NCI-H226 (cell line): ENCODE measurements at regions not wholly inside any gene's neighbourhood (a gene's known extent, or its start where the extent isn't known, plus 50 kb on each side); places are given as distances from the start of the nearest gene placed in this dataset.

Source experiments
- DNase-seq: peaks from one replicate; pipeline ENCODE4 v3.0.0-alpha.2; 2015

GRCh38 chr10:123537188-123537961 is 128.8 kb upstream of the GPR26 start:
- DNase-seq: no peak

- DNase-seq: no peak
Observed at GRCh38 chr10:123538401-123539320, 127.5 kb upstream of the GPR26 start.

GRCh38 chr10:123544986-123545385 is 121.2 kb upstream of the GPR26 start:
- DNase-seq: no peak

GRCh38 chr10:123548770-123549169 is 117.4 kb upstream of the GPR26 start:
- DNase-seq: no peak

GRCh38 chr10:123549761-123550454 is 116.2 kb upstream of the GPR26 start:
- DNase-seq: no peak

GRCh38 chr10:123550675-123551096 is 115.5 kb upstream of the GPR26 start:
- no peak for DNase-seq

GRCh38 chr10:123551259-123551658 is 114.9 kb upstream of the GPR26 start:
- no peak for DNase-seq

- DNase-seq: no peak
Observed at GRCh38 chr10:123552760-123553554, 113.2 kb upstream of the GPR26 start.

GRCh38 chr10:123553810-123554430 is 112.2 kb upstream of the GPR26 start:
- DNase-seq: no peak

- no peak for DNase-seq
Observed at GRCh38 chr10:123554656-123555055, 111.5 kb upstream of the GPR26 start.

GRCh38 chr10:123555616-123556015 is 110.5 kb upstream of the GPR26 start:
- DNase-seq: no peak

GRCh38 chr10:123556049-123556448 is 110.1 kb upstream of the GPR26 start:
- DNase-seq: no peak

GRCh38 chr10:123556736-123557135 is 109.4 kb upstream of the GPR26 start:
- DNase-seq: no peak

GRCh38 chr10:123557366-123558108 is 108.6 kb upstream of the GPR26 start:
- DNase-seq: no peak

- DNase-seq: no peak
Observed at GRCh38 chr10:123558651-123559050, 107.5 kb upstream of the GPR26 start.

- peak; percentile 15 for DNase-seq
Observed at GRCh38 chr10:123559066-123559822, 106.9 kb upstream of the GPR26 start.

GRCh38 chr10:123559823-123560092 is 106.4 kb upstream of the GPR26 start:
- no peak for DNase-seq

- no peak for DNase-seq
Observed at GRCh38 chr10:123560301-123561140, 105.6 kb upstream of the GPR26 start.

- no peak for DNase-seq
Observed at GRCh38 chr10:123561141-123561440, 105.1 kb upstream of the GPR26 start.

GRCh38 chr10:123562387-123562786 is 103.8 kb upstream of the GPR26 start:
- no peak for DNase-seq
